HT1080 (cell line): ENCODE measurements at regions not wholly inside any gene's neighbourhood (a gene's known extent, or its start where the extent isn't known, plus 50 kb on each side); places are given as distances from the start of the nearest gene placed in this dataset.
"Not testable (repeated sequence)": the region's sequence is repeated elsewhere in the genome, so short reads cannot be mapped to it uniquely, and the experiment has no call there.

Experiments used
- DNase-seq: peaks from one replicate; pipeline ENCODE4 v3.0.0-alpha.2; 2015; ENCODE audit warnings: low read depth

DNA sequence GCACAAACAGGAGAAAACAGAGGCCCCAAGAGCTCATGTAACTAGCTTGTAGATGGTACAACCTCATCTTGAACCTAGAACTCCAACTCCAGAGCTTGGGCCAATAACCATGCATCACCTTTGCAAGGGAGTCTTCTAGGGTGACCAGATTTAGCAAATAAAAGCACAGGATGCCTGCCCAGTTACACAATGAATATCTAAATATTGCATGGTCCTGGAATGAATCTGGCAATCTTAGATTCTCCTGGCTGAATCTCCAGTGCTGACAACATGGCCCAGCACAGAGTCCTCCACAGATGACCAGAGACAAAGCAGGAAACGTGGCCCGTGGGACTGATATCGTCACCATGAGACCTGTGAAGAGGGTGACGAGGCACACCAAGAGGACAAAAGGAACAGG, 494.1 kb downstream of the PREX1 start:
- no peak for DNase-seq

DNA sequence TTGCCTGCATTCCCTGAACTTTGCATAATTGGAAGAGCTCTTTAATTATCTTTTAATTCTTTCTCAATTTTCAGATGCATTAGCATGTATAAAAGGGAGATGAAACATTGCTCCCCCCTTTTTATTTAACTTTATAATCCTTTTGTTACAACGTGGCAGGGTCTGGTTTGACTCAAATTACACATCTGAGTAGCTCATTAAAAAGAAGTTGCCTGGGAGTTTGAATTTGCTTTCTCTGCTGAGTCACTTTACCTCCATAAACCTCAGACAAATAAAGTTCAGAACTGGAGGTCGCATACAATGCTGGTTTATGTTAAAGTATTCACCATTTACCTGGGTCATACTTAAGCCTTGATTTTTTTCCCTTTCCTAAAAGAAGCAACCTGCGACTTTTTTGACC, 495.2 kb downstream of the PREX1 start:
- no peak for DNase-seq

DNA sequence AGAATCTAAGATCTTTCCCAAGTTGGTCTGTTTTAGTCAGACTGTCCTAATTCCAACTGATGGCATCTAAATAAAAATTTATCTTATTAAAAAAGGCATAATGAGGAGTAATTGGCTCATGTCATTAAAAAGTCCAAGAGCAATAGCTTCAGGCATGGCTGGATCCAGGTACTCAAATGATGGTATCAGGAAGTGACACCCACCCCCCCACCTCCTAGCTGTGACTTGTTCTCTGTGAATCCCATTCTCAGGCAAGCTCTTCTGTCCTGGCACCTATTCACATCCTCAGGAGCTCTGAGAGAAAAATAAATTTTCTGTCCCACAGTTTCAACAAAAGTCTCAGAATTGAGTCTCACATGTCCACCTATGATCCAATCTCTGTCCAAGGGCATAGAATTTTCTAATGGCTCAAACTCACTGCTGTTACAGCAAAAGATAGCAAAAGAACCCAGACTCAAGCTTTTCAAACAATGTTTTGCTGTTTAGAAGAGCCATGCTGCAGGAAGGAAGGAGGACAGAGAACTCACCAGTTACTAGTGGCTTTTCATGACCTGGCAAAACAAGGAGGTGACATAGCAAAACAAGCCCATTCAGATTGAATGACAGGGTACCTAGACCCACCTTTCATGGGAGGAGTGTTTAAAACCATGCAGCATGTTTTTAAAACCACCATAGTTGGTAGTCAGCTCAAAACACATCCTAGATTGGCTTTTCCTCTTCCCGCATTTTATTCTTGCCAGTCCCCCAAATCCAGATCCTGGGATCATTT, 496.1 kb downstream of the PREX1 start:
- DNase-seq: no peak

DNA sequence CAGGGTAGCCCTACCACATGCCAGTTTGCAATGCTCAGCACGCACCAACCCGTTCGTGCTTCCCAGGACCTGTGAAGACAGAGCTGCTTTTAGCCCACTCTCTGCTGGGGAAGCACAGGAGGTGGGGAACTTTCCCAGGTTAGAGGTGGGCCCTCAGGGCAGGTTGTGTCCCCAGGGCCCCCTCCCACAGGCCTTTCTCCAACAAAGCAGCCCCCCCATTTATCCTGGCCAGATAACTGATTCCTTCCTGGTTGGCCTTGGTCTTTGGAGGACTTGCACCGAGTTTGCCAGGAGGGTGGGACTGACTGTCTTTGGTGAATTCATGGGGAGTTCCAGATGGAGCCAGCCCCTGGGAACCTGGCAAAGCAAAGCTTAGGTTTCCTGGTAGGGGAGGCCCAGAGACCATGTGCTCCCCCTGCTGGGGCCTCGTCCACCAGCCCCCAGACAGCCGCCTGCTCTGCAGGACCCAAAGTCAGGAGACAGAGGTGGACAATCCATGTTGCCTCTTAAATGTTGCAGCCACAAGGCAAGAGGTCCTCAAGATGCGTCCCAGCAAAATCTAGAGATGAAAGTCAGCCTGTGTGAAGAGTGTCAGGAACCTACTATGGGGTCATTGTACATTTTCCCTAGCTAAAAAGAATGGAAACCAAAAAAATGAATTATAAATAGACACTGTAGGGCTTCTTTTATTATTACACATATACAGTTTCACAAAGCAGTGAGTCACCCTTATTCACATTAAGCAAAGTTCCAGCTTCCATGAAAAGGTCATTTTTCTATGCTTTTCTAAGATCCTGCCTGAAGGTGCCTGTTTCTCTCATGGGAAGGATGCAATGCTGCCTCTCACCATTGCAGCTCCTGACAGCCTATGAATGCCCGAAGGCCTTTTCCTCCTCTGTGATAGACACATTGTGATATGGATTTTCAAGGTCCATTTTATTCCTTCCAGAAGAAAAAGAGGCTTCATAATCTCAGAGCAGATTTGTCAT, 497.8 kb downstream of the PREX1 start:
- DNase-seq: no peak

DNA sequence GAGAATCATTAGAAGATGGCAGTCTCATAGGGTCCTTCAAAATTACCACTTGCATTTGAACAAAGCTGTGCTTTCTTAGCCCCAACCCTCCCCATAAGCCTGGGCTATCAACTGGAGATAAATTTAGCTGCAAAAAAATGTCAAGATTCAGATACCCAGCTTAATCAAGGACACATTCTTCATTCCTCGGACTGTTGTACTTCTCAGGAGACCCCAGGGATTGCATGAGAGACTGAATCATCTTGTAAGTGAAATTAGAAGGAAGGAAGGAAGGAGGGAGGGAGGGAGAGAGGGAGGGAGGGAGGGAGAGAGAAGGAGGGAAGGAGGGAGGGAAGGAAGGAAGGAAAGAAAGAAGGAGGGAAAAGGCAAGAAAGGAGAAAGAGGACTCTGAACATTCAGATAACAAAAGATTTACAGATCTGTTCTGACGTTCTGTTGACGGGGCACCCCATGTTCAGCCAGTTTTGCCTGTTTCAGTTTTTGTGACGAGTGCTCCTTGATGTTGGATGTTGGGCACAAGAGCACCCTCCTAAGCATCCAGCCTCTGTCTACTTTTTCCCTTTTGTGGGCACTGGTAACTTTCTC, 498.7 kb downstream of the PREX1 start:
- no peak for DNase-seq

DNA sequence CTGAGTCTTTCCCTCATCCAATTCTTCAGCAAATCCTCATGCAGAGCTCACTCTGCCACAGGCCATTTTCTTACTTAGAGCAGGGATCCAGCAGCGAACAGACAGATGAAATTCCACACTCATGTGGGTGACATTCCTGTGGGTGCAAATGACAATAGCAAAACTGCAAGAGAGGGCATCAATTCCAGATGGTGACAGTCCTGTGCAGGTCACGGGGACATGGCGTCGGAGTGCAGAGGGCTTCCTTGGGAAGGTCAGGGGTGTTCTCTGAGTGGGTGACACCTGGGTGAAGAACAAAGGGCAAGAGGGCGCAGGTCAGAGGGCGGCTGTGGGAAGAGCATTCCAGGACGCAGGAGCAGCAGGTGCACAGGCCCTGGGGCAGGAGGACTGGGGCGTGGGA, 500.0 kb downstream of the PREX1 start:
- DNase-seq: not testable (repeated sequence)

DNA sequence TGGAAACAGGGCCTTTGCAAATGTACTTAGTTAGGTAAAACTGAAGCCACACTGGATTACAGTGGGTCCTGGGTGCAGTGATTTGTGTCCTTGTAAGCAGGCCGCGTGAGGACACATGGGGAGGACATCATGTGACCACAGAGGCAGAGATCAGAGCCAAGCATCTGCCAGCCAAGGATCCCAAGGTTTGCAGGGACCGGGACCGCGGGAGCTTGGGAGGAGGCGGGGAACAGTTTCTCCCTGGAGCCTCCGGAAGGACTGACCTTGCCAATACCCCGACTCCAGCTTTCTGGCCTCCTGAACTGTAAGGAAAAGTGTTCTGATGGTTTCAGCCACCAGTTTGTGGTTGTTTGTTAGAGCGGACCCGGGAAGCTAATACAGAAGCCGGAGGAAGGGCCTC, 500.9 kb downstream of the PREX1 start:
- DNase-seq: no peak

DNA sequence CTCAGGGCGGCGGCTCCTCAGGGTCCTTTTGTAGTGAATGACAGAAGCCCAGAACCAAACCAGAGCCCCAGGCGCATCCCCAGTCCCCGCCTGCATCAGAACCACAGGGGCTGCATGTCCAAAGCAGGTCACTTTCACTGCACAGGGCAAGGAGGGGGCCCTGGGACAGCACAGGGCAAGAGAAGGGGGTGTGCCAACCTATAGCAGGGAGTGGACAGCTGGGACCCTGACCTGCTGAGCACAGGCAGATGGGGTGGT, 501.4 kb downstream of the PREX1 start:
- no peak for DNase-seq

DNA sequence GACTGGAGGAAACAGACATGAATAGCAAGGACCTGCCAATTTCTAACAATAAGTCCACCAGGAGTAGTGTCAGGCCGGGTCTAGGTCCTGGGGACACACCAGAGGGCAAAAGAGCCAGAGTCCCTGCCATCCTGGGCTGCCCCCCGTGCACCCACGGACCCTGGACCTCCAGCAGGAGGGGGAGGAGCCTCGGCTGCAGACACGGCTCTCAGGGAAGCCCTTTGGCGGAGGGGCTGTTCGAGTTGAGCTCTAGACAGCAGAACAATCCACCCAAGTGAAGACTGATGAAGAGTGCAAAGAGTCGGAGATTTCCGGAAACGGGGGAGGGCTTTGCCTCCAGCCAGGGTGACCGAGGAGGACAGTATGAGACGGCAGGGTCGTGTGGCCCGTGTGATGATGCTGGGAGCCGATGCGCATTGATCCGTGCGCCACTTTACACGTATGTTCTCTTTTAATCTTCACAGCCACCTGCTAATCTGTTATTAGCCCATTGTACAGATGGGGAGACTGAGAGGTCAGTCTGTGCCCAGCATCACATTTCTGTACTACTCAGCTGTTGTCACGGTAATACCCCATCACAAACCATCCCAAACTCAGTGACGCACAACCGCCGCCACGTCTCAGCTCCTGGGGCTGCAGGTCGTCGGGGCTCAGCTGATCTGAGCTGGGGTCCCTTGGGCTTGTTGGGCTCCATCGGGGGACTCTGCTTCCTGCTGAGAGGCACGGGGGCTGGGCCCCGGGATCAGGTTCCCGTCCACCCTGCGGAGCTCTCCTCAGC, 502.0 kb downstream of the PREX1 start:
- DNase-seq: no peak

DNA sequence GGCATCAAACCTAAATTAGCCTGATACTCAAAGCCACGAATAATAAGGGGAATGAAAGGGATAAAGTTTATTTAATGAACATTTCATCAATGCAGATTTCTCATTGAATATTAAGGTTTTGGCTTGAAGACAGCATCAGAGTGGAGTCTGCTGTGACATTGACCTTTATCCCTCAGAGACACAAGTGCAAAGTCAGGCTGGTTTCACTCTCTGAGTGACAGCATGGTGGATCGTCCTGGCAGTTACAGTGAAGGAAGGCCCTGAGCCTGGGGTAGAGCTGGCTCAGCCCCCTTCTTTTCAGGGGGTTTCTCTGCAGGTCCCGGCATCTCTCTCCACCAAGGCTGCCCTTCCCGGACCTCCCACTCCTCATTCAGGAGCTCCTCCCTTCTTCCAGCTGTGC, 503.1 kb downstream of the PREX1 start:
- no peak for DNase-seq

DNA sequence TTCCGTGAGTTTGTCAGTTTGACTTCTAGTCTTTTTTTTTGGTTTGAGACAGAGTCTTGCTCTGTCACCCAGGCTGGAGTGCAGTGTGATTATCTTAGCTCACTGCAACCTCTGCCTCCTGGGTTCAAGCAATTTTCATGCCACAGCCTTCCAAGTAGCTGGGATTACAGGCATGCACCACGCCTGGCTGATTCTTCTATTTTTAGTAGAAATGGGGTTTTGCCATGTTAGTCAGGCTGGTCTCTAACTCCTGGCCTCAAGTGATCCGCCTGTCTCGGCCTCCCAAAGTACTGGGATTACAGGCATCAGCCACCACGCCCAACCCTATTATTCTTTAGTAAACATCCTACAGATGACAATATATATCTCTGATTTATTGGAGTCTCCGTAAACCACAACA, 506.5 kb downstream of the PREX1 start:
- DNase-seq: no peak

DNA sequence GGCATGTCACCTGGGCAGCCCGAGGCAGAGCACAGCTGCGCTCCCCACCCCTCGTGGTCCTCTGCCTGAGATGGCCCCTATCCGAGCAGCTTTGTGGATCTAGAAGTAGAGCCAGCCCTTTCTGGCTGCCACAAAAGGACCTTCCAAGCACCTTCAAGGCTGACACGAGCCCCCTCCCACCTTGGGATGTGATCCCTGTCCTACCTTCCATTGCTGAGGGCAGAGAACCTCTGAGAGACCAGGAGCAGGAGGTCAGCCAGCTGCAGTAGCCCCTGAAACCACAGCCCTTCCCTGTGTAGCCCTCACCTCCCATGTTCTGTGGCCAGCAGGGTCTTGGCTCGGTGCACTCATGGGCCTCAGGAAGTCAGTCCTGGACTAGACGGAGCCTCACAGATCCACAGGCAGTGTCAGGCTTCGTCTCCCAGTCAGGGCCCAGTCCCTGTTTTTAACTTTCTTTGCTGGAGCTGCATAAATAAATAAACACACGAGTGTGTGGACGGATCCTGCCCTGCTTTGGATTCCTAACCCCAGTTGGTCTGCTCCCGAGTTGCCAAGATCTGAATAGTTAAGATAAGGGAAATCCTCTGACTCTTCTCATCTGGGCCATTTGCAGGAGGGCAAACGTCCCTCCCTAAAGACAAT, 507.7 kb downstream of the PREX1 start:
- no peak for DNase-seq

DNA sequence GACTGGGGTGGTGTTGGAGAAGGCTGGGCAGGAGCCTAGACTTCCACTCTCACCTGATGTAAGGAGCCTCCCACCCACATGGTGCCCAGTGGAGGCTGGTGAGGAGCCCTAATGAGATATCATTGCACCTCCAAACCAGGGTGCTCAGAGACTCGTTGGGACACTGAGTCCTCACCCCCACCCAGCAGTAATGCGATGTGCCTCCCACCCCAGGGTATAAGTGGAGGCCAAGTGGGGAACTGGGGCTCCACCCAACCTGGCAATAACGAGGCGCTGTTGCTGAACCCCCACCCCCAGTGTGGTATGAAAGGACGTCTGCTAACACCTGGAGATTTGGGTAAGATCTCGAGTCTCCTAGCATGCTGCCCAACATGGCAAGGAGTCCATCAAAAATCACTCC, 510.2 kb downstream of the PREX1 start:
- no peak for DNase-seq

DNA sequence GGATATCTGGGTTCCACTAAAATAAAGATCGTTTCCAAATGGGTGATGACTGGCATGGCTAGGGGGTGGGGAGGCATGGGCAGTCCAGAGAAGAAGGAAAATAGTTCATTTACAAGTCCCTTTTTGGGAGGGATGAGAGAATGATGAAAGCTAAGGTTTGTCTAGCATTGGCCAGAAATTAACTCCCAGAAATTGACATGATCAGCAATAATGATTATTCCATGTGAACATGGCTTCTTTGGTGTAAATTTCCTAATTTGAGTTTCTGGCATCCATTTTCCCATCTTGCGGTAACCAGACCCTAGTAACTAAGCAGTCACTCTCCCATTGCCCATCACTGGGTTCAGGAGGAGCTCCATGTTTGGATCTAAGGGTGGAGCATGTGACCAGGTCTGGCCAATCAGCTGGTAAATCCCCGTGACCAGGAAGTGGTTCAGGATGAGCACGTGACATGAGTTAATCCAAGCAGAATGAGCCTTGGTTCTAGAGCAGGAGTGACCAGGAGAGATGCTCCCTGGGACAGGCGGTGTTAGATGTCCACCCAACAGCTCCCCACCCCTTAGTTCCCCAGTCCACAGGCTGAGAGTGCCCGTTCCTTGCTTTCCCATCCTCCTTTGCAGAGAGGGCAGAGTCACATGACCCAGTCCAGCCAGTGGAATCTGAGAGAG, 512.7 kb downstream of the PREX1 start:
- DNase-seq: no peak

DNA sequence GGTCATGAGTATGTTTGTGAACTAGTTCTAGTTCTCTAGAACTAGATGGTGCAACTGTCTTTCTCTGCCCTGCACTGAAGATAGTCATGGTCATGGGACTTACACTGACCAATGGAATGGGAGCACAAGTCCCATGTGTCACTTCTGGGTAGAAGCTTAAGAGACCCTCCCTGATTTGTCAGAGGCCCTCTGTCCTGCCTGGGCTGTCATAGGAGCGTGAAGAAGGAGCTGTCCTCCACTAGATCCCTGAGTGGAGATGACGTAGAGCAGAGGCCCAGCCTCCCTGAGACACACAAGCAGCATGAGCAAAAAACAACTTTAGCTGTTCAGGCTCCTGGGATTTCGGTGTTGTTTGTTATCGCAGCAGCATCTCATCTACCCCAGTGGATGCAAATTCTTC, 514.5 kb downstream of the PREX1 start:
- no peak for DNase-seq

DNA sequence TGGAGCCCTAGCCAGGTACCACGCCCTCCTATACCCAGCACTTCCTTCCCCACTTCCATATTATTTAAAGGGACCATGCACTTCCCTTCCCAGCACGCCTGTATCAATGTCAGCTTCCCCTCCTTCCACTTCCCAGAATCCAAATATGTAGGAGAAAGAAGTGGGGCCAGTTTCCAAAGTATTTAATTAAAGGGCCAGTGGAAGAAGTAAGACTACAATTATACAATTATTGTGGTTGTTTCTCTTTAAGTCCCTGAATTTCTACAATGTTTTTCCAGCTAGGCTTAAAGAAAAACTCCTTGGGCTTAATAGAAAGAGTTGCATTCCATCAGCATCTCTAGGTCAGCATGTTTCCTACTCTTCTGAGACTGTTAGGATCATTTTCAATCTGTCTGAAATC, 515.8 kb downstream of the PREX1 start:
- no peak for DNase-seq

DNA sequence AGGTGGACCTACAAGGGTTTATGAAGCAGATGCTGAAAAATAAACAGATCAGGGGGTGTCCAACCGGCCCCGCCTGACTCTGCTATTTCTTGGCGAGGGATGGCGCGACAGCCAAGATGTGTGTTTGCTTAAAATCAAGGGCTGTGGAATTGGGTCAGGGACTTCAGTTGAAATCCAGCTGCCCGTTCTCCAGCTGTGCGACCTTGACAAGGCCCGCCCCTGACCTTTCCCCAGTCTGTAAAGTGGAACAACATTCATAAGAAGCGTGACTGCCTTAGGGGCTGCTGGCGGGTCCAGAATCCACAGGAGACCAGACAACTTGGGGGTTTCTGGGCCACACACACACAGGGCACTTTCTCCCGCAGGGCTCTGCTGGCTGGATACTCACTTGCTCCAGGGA, 517.5 kb downstream of the PREX1 start:
- no peak for DNase-seq

DNA sequence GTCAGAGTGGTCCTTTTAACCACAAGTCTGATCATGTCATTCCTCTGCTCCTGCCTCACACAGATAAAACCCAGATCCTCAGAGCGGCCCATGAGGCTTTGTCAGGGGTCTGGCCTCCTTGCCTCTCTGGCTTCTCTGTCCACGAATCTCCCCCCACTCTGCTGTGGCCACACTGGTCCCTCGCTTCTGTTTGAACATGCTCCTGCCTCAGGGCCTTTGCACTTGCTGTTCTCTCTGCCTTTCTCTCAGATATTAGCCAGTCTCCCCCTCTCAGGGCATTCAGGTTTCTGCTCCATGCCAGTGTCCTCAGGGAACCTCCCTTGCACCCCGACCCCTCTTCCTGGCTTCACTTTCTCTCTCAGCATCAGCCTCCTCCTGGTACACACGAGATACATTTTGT, 518.5 kb downstream of the PREX1 start:
- no peak for DNase-seq

DNA sequence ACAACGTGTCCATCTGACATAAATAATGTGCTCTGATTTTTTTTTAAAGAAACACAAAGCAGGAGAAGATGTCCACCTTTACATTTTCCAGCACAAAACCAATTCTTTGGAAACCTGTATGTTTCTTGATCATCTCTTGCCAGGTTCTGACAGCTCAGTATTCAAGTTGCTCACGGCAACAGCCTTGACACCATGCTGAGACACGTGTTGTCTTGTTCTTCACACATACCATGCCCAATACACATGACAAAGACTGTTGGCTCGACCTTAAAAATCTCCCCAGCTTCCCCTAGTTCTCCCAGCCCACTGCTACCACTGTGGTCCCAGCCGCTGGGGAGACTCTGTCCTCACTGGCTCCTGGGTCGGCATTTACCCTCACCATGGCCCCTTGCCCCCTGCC, 518.9 kb downstream of the PREX1 start:
- DNase-seq: no peak

DNA sequence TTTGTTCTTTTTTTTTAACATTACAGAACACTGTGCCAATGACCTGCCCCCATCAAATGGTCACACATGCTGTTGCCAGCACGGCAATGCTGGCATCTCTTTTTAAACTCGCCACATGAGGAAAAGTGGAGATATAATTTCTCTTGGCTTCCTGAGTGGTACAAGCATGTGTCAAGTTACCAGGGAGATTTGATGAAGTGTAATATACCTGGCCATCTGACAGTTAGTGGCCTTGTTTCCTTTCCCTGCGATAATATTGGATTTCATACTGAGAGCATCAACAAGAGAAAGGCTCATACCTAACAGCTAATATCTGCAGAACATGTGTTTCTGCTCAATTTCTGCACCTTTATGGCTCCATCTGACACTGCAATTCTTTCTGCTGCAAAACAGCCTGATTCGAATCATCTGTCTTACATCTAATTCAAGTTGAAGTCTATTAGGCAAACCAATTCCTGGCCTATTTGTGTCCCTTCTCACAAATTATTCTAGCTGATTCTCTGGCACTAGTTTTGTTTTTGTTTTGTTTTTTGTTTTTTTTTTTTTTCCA, 519.5 kb downstream of the PREX1 start:
- DNase-seq: no peak
